IMR-90 (cell line): ENCODE measurements at regions not wholly inside any gene's neighbourhood (a gene's known extent, or its start where the extent isn't known, plus 50 kb on each side); places are given as distances from the start of the nearest gene placed in this dataset.

ENCODE experiments used
- ATAC-seq: fragments of 200-7000 bp; cut with Tn5 transposase; 2 replicates; pipeline ENCODE4 v1.9.1; 2020; ENCODE audit warnings: low read depth, mild to moderate bottlenecking, moderate library complexity
- BruUV-seq: library from RNA; stranded (reverse); fragments of 400-500 nt; replicated peaks from 2 replicates; lab custom pipeline; 2021; lab: Mats Ljungman, UMichigan
- CTCF ChIA-PET: fragments of 300-600 bp; formaldehyde crosslinking; extraction: SDS; loops from one replicate; lab custom pipeline; 2021; ENCODE audit warnings: antibody characterized with exemption; lab: Yijun Ruan, JAX
- POLR2A ChIA-PET: fragments of 300-600 bp; sonication (Branson Sonifier 250); formaldehyde crosslinking; loops from one replicate; lab custom pipeline; 2022; ENCODE audit warnings: antibody characterized with exemption; ENCODE audit not compliant: unreplicated experiment; lab: Charles Lee
- DNase-seq: peaks from one replicate; pipeline ENCODE4 v3.0.0; 2013
- H2AFZ ChIP-seq: replicated peaks from 2 replicates; pipeline ENCODE3; 2013; ENCODE audit warnings: low read length, mild to moderate bottlenecking; ENCODE audit not compliant: poor library complexity
- H2AK5ac ChIP-seq: 2 replicates; pipeline ENCODE4 v1.6.1; 2013; ENCODE audit warnings: low read depth, low read length, inconsistent platforms
- H2AK9ac ChIP-seq: replicated peaks from 2 replicates; pipeline ENCODE3; 2013; ENCODE audit warnings: mild to moderate bottlenecking, low read depth, low read length, moderate library complexity; ENCODE audit not compliant: poor library complexity
- H2BK120ac ChIP-seq: 2 replicates; pipeline ENCODE4 v1.6.1; 2013; ENCODE audit warnings: low read depth, low read length, inconsistent platforms
- H2BK15ac ChIP-seq: 3 replicates; pipeline ENCODE4 v1.6.1; 2013; ENCODE audit warnings: low read depth, low read length, inconsistent platforms
- H2BK20ac ChIP-seq: 2 replicates; pipeline ENCODE4 v1.6.1; 2013; ENCODE audit warnings: low read depth, mild to moderate bottlenecking, inconsistent platforms, low read length, moderate library complexity
- H2BK5ac ChIP-seq: 2 replicates; pipeline ENCODE4 v1.6.1; 2013; ENCODE audit warnings: mild to moderate bottlenecking, low read depth, low read length, inconsistent platforms; ENCODE audit not compliant: poor library complexity, severe bottlenecking
- H3K14ac ChIP-seq: replicated peaks from 2 replicates; pipeline ENCODE4 v1.6.1; 2013; ENCODE audit warnings: low read depth, low read length, inconsistent platforms
- H3K18ac ChIP-seq: 2 replicates; pipeline ENCODE4 v1.6.1; 2013; ENCODE audit warnings: low read depth, low read length, control low read depth
- H3K23ac ChIP-seq: 2 replicates; pipeline ENCODE4 v1.6.1; 2013; ENCODE audit warnings: low read depth, low read length, inconsistent platforms
- H3K27ac ChIP-seq: 2 replicates; pipeline ENCODE4 v1.5.1; 2013; ENCODE audit warnings: mild to moderate bottlenecking, control low read depth, low read length; ENCODE audit not compliant: insufficient read depth
- H3K27me3 ChIP-seq: 2 replicates; pipeline ENCODE4 v1.6.1; 2013; ENCODE audit warnings: low read length; ENCODE audit not compliant: control insufficient read depth, insufficient read depth
- H3K36me3 ChIP-seq: 2 replicates; pipeline ENCODE4 v1.6.1; 2013; ENCODE audit warnings: low read length, mixed read lengths; ENCODE audit not compliant: control insufficient read depth, insufficient read depth
- H3K4ac ChIP-seq: 2 replicates; pipeline ENCODE4 v1.6.1; 2013; ENCODE audit warnings: low read depth, low read length, inconsistent platforms
- H3K4me1 ChIP-seq: 2 replicates; pipeline ENCODE4 v1.6.1; 2013; ENCODE audit warnings: low read length, mixed read lengths; ENCODE audit not compliant: control insufficient read depth, insufficient read depth
- H3K4me2 ChIP-seq: 2 replicates; pipeline ENCODE4 v1.6.1; 2013; ENCODE audit warnings: low read depth, mild to moderate bottlenecking, control low read depth, low read length, moderate library complexity
- H3K4me3 ChIP-seq: 2 replicates; pipeline ENCODE4 v1.5.1; 2013; ENCODE audit warnings: low read depth, mild to moderate bottlenecking, control low read depth, low read length, moderate library complexity; ENCODE audit not compliant: insufficient read depth
- H3K56ac ChIP-seq: 2 replicates; pipeline ENCODE4 v1.6.1; 2013; ENCODE audit warnings: low read length, inconsistent platforms; ENCODE audit not compliant: insufficient read depth; ENCODE audit errors: extremely low read depth
- H3K79me1 ChIP-seq, 2 experiments: 2 replicates each; pipeline ENCODE4 v1.6.1; 2013; ENCODE audit warnings: low read length in 2 of 2, inconsistent platforms in 1 of 2, low read depth in 1 of 2
- H3K9ac ChIP-seq: 2 replicates; pipeline ENCODE4 v1.6.1; 2013; ENCODE audit warnings: low read depth, low read length, control low read depth
- H3K9me1 ChIP-seq: 2 replicates; pipeline ENCODE4 v1.6.1; 2013; ENCODE audit warnings: low read length, inconsistent platforms; ENCODE audit not compliant: insufficient read depth
- H3K9me3 ChIP-seq: 2 replicates; pipeline ENCODE4 v1.6.1; 2013; ENCODE audit warnings: low read length; ENCODE audit not compliant: control insufficient read depth, insufficient read depth
- H4K20me1 ChIP-seq: 2 replicates; pipeline ENCODE4 v1.6.1; 2013; ENCODE audit warnings: low read length, inconsistent platforms; ENCODE audit not compliant: insufficient read depth
- H4K5ac ChIP-seq: 2 replicates; pipeline ENCODE4 v1.6.1; 2013; ENCODE audit warnings: mild to moderate bottlenecking, low read depth, low read length, control low read depth
- H4K8ac ChIP-seq, 2 experiments: 2 replicates each; pipeline ENCODE4 v1.6.1; 2013; ENCODE audit warnings: low read depth in 2 of 2, low read length in 2 of 2, control low read depth in 1 of 2, inconsistent platforms in 1 of 2
- H4K91ac ChIP-seq: 2 replicates; pipeline ENCODE4 v1.6.1; 2013; ENCODE audit warnings: low read depth, low read length, inconsistent platforms; ENCODE audit not compliant: insufficient read depth
- MXI1 ChIP-seq: IDR thresholded peaks from 2 replicates; pipeline ENCODE4 v1.6.1; 2012; ENCODE audit warnings: low read depth, mild to moderate bottlenecking, low read length, moderate library complexity, borderline replicate concordance
- WGBS, 2 experiments: methylation state at CpG; one replicate each; pipeline versions ENCODE4 v1.1.5 to v1.1.7; 2013; ENCODE audit warnings: missing lambda C conversion rate in 2 of 2; ENCODE audit not compliant: insufficient read length in 1 of 2; ENCODE audit errors: extremely low coverage in 2 of 2; 5-methylcytosine and 5-hydroxymethylcytosine counted together
- dilution Hi-C: fragments of 300-500 bp; cut with HindIII; formaldehyde crosslinking; loops from one replicate; pipeline ENCODE4 v1.14.3; 2018; ENCODE audit warnings: low sequenced_read_pairs; ENCODE audit not compliant: unreplicated experiment
- in situ Hi-C: fragments of 300-500 bp; cut with MboI; formaldehyde crosslinking; loops from 3 replicates; pipeline ENCODE4 v1.14.3; 2019; ENCODE audit warnings: low sequenced_read_pairs, inconsistent platforms, mixed read lengths
- intact Hi-C: fragments of 100-400 bp; cut with micrococcal nuclease; formaldehyde crosslinking; loops from 2 replicates; pipeline ENCODE4 v1.10.0; 2022

GRCh38 chr2:7363906-7364305 lies 446.7 kb downstream of the RNF144A start:
- ChIA-PET POLR2A (no interaction called here), CTCF (no interaction called here)
- BruUV-seq: no TSS peak
- H3K56ac ChIP-seq: no peak overlapping the region
- no peaks in the 10 kb centered on the region for H3K36me3 ChIP-seq
- TF ChIP-seq MXI1: no peak
- no peak overlapping the region for H2AK5ac ChIP-seq
- H3K9ac ChIP-seq: no peak overlapping the region
- no peaks in the 10 kb centered on the region for H3K79me1 ChIP-seq
- DNase-seq (no peak), ATAC-seq (no peak)
- H3K9me3 ChIP-seq: 0 out of 2 replicates have a peak, but pooled peaks cover 1% of the 10 kb centered on the region
- H2BK15ac ChIP-seq: no peak overlapping the region
- H3K23ac ChIP-seq: no peak overlapping the region
- H3K27me3 ChIP-seq: no peaks in the 10 kb centered on the region
- dilution Hi-C loops: no loop called here
- no peak overlapping the region for H2AK9ac ChIP-seq
- WGBS, 2 experiments: no CpG with 5 or more reads among the region's 3 CpGs
- H2BK5ac ChIP-seq: no peak overlapping the region
- no peaks in the 10 kb centered on the region for H3K9me1 ChIP-seq
- H3K4me2 ChIP-seq: no peak overlapping the region
- no peak overlapping the region for H2BK20ac ChIP-seq
- H3K4me3 ChIP-seq: no peak overlapping the region
- H4K8ac ChIP-seq: no peak overlapping the region
- no peaks in the 10 kb centered on the region for H3K4me1 ChIP-seq
- H3K14ac ChIP-seq: no peak overlapping the region
- H3K18ac ChIP-seq: no peak overlapping the region
- no peak overlapping the region for H4K5ac ChIP-seq
- H2AFZ ChIP-seq: no peak overlapping the region
- no peak overlapping the region for H4K91ac ChIP-seq
- intact Hi-C loops: no loop called here
- H3K27ac ChIP-seq: no peak overlapping the region
- no peaks in the 10 kb centered on the region for H4K20me1 ChIP-seq
- in situ Hi-C loops: no loop called here
- no peak overlapping the region for H3K4ac ChIP-seq
- no peak overlapping the region for H2BK120ac ChIP-seq
